Suprapubic skin (tissue), 3 donors: ENCODE measurements at regions not wholly inside any gene's neighbourhood (a gene's known extent, or its start where the extent isn't known, plus 50 kb on each side); places are given as distances from the start of the nearest gene placed in this dataset.

ENCODE experiments used
- CTCF ChIP-seq, 2 donors: fragments of 200-600 bp in 1 of 2; fragments of 450-650 bp in 1 of 2; sonication (generic) in 1 of 2; IDR thresholded peaks; one replicate each; pipeline ENCODE4 v1.5.1; 2016 to 2019; ENCODE audit warnings: antibody characterized with exemption in 2 of 2, mild to moderate bottlenecking in 1 of 2, moderate library complexity in 1 of 2
- POLR2AphosphoS5 ChIP-seq, 3 donors: sonication (generic); formaldehyde crosslinking; IDR thresholded peaks; one replicate each; pipeline ENCODE4 v1.6.1; 2017; ENCODE audit warnings: antibody characterized with exemption in 3 of 3

GRCh38 chr5:68557162-68557936 is 341.8 kb downstream of the PIK3R1 start:
- TF ChIP-seq CTCF (IDR thresholded peaks at IDR 0.05) (no peak), POLR2AphosphoS5 (IDR thresholded peaks at IDR 0.05) (no peak)
